GM21515 (cell line): ENCODE measurements at regions not wholly inside any gene's neighbourhood (a gene's known extent, or its start where the extent isn't known, plus 50 kb on each side); places are given as distances from the start of the nearest gene placed in this dataset.

Experiments
- ATAC-seq: cut with Tn5 transposase; IDR thresholded peaks from one replicate; pipeline ENCODE4 v1.9.1; 2021; ENCODE audit not compliant: unreplicated experiment

DNA sequence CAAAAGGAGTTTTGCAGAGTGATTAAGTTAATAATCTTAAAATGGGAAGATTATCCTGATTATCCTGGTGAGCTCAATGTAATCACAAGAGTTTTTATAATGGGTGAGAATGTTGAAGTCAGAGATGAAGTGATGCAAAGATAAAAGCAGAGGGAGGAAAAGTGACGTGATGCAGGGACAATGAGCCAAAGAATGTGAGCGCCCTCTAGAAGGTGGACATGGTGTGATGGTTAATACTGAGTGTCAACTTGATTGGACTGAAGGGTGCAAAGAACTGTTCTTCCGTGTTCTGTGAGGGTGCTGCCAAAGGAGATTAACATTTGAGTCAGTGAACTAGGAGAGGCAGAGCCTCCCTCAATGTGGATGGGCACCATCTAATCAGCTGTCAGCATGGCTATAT lies 569.6 kb upstream of the AGTR1 start:
- ATAC-seq: no peak

DNA sequence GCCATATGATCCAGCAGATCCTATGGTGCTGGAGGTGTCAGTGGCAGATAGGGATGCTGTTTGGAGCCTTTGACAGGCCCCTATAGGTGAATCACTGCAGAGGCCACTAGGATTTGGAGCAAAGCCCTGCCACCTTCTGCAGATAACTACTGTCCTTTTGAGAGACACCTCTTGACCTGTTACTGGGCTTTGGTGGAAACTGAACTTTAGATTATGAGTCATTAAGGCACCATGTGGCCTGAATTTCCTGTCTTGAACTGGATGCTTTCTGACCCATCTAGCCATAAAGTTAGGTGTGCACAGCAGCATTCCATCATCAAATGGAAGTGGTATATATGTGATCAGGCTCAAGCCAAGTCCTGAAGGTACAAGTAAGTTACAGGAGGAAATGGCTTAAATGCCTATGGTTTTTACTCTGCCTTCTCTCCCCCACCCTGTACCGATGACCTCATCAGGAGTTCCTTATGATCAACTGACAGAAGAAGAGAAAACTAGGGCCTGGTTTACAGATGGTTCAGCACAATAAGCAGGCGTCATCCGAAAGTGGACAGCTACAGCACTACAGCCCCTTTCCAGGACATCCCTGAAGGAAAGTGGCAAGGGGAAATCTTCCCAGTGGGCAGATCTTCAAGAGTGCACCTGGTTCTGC lies 565.6 kb upstream of the AGTR1 start:
- ATAC-seq: no peak

DNA sequence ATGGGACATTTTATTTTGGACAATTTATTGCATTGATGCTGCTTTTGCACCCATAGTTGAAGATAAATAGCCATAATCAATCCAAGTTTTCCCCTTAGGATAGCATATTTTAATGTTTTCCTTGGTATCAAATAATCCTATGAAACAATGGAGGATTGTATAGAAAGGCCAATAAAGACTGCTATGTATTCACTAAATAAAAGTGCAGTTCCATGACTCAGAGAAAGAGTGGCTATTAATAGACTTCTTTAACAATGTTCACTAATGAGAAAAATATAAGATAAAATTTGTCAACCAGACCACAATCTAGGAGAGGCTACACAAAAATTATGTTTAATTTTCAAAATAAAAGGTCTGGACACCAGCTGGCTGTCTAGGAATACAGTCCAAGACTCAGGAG lies 560.9 kb upstream of the AGTR1 start:
- ATAC-seq: no peak

DNA sequence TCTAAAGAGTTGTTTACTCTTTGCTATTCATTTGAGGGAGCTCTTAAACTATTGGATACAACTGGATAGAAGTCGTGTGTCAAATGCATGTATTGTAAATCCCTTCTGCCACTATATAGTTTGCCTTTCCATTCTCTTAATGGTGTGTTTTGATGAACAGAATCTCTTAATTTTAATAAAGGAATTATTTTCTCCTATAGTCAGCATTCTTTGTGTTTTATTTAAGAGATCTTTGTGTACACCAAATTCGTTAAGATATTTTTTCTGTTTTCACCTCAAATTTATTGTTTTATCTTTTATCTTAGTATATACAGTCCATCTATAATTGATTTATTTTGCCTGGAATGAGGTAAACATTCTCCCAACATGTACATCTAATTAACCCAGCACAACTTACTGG lies 551.5 kb upstream of the AGTR1 start:
- no peak for ATAC-seq

DNA sequence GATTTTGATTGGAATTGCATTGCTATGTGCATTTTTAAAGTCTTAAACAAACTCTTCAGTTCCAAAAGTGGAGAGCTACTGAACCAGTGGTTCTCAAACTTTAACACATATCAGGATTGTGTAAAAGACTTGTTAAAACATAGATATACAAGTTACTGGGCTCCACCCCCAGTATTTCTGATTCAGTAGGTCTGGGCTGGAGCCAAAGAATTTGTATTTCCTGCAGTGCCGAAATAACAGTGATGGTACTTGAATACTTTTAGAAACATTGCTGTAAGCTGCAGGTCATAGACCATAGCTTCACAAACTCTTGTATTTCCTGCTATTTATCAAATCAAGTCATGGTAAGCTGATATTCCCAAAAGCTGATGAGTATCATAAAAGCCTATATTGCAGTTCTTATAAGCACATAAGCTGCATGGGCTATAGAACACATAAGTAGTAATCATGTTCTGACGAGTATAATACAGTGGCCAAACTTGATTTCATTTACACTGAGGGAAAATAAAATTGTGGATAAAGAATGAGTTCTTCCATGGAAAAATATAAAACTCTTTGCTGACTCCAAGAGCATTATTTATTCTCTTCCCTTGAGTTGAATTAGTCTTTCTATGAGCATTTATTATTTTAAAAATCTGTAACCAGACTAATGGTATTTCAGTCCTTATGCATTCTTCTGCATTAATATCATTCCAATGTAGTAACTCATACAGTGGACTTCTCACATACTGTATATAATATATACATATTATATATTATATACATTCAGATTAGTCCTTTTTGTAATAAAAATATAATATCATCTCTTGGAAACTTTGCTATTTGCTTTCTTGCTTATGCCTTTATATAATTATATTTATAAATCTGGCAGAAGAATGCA lies 550.5 kb upstream of the AGTR1 start:
- no peak for ATAC-seq

DNA sequence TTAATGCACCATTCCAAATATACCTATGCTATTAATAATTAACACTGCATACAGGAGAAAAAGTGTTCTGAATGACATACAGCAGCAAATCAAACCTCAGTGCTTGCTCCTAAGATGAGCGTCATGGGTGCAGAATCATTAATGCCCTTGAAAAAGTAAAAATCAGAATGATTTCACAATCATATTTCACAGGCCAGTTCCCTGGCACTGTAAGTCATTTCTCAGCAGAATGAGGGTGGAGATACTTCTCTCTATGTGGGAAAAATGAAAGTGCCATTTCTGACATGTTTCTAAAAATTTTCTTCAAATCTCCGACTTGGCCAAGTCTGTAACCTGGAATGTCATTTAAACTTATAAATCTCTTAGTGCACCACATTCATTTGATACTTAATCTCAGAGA lies 549.8 kb upstream of the AGTR1 start:
- ATAC-seq: no peak

DNA sequence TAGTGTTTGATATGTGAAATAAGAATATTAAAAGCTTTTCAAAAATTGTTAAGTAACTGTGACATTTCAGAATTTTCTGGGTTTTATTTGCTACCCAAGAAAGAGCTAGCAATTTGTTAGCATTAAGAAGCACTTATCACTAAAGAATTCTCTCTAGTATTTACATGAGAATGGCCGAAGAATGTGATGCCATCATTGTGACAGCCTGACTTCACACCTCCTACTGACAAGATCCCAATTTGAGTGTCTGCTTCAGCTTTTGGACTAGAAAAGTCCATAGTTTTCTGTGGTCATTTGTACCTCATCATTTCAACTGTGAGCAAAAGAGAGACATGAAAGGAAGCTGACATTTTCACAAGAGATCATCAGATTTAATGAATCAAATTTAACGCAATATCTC lies 548.1 kb upstream of the AGTR1 start:
- ATAC-seq: no peak

DNA sequence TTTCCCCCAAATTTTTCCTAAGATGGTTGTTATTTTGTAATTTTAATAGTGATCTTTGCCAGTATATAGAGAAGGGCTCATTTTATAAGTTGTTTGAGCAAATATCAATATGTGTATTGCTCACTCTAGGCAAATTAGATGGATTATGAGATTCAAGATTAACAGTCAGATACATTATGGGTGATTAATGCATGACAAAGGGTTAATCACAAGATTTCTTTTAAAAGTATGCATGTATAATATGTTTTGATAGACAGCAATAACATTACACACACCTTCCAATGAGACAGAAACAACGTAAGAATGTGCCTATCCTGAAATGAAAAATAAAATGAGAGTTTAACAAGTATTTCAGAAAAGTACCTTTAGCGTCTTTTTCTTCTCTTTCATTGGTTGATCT lies 547.6 kb upstream of the AGTR1 start:
- ATAC-seq: no peak

DNA sequence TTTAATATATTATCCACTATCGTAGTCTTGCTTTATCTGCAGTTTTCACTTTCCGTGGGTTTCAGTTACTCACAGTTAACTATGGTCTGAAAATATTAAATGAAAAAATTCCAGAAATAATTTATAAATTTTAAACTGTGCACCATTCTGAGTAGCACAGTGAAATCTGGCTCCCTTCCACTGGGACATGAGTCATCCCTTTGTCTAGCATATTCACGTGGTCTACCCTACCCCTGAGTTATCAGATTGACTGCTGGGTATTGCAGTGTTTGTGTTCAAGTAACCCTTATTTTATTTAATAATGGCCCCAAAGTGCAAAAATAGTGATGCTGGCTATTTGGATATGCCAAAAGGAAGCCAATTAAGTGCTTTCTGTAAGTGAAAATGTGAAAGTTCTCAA lies 539.5 kb upstream of the AGTR1 start:
- ATAC-seq: no peak

DNA sequence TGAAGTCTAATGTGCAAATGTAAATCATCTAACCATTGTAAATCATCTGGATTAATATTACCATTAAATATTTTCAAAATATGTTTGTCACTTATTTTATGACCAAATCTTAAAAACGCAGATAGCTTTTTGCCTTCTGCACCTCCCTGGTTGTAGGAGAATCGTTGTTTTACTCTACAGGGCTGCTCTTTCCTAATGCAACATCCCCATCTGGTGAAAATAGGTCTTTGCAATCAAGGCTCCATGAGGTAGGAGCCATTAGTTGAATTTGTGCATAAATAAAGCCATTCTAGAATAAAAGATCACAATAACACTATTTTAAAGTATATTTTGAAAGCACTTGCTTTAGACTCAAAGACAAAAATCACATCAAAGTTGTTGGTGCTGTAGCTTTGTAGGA lies 535.6 kb upstream of the AGTR1 start:
- no peak for ATAC-seq

DNA sequence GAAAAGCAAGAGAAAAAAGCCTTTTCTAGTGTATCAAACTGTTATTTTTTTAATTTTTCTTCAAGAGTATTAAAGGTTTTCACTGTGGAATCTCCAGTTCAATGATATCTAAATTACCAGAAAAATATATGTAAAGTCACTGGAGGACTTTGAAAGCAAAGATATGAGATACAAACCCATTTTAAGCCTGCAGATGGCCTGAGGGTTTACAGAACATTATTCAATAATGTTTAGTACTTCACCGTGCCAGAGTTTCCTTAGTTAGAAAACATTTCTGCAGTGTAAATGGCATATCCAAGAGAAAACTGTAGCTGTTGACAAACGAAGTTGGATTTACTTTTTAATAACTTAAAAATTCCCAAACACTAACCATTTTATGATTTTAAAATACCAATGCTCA lies 529.4 kb upstream of the AGTR1 start:
- ATAC-seq: no peak

DNA sequence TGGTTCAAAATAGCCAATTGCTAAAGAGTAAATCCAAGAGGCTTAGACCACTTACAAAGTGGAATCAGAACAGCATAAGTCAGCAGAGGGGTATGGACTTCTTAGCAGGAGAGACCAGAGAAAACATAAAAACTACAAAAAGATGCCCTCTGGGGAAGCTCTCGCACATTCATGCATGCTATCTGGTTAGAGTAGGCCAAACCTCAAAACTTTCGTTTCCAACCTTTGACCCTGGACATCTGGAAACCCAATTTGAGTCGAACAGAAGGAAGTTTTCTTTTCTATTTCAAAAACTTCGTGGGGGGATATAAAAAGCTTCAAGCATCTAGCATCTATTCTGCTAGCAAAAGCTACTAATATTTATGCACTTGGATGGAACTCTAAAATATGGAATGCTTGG lies 523.9 kb upstream of the AGTR1 start:
- ATAC-seq: no peak

DNA sequence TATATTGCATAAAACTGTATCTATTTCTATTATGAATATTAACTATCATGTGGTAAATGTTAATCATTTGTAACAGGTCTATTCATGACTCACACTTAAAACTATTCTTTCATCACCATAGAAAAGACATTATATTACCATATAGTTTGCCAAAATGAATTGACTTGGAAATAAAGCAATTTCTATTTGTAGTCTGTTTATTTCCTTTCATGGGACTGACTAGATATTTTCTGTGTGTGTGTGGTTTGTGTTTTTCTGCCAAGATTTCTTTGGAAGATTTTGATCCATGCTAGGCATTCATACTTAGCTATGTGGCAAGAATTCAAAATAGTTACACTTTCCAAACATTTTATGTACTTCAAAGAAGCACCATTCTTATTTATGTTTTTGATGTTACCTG lies 522.5 kb upstream of the AGTR1 start:
- no peak for ATAC-seq

DNA sequence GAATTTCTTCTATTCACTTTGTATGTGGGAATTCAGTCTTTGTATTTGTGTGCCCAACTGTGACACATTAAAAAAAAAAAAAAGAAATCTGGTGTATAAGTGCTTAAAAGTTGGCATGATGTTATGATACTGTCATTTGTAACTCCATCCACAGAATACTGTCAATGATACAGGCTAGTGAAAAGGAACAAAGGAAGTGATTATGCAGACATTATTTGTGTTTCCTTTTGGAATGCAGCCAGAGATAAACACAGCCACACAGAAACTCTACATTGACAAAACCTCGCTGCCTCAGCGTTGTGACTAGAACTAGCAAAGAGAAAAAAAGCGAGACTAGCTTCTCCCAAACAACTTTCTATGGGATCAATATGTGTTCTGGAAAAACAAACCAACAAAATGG lies 519.2 kb upstream of the AGTR1 start:
- no peak for ATAC-seq

DNA sequence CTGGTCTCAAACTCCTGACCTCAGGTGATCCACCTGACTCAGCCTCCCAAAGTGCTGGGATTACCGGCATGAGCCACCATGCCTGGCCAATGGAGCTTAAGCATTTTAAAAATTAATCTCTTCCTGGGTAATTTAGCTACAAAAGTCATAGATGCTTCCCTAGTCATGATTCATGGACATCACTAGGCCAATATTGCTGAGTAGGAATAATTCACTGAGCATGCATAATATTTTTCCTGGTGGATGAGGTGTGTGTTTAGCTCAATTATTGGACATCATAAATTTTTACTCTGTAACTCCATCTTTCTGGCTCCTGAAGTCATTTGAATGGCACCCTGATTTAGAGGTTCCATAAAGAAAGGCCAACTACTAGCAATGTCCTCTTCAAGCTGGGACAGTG lies 512.9 kb upstream of the AGTR1 start:
- ATAC-seq: no peak

DNA sequence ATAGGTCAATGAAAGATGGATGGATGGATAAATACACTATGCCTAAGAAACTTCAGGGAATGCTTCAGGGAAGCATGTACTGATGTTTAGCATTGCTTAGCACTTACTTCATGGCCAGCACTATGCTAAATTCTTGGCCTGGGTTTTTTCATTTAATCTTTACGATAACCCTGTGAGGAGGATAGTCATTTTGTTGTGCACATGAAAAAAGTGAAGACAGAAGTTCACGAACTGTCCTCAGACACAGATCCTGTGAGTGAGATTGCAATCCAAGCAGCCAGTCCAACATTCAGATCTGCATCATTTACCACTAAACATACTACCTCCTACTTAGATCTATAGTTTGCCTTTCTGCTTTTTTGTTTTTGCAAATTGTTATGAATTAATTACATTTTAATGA lies 510.8 kb upstream of the AGTR1 start:
- ATAC-seq: no peak

DNA sequence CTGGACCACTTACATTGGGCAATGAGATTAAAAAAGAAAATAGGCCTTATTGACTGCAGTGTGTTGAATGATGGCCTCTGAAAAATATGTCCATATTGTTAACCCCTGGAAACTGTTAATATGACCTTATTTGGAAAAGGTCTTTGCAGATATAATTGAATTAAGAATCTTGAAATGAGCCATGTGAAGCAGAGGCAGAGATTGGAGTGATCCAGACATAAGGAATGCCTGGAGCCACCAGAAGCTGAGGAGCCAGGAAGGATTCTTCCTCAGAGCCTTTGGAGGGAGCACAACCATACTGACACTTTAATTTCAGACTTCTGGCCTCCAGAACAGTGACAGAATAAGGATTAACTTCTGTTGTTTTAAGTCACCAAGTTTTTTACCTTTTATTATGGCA lies 510.4 kb upstream of the AGTR1 start:
- ATAC-seq: no peak

DNA sequence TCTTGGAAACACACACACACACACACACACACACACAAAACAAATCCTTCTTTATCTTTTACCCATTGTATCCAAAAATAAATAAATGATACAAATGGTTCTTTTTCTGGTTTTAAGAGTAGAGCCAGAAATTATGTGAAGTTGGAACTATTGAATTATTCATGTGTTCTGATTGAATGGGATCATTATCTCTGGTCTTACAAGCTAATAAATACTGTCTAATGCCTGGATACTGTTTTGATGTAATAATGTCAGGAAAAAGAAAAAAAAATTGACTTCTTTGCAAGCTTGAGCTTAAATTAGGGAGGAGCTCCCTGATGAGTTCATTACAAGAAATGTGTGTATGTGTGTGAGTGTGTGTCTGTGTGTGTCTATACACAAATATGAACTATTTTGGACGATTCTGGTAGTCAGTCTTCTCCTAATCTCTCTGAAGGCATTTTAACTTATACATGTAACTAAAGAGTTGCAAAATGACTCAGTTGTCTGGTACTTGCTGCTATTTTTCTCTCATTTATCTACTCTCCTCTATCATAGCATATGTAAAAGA lies 507.2 kb upstream of the AGTR1 start:
- no peak for ATAC-seq

DNA sequence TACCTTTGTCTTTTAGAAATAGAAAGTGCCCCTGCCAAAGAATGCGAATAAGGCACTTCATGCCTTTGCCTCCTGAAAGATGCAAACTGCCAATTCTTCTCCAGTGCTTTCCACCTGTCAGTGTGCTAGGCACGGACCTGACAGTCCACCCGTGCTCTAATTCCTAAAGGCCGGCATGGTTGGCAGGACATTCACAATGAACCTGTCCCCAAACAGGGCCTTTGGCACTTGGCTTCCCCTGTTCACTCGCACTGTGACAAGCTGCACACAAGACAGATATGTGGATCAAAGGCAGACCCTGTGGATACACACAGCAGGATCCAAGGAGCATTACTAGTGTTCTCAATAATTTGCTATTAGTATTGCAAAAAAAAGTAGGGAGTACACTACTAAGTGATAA lies 505.7 kb upstream of the AGTR1 start:
- no peak for ATAC-seq

DNA sequence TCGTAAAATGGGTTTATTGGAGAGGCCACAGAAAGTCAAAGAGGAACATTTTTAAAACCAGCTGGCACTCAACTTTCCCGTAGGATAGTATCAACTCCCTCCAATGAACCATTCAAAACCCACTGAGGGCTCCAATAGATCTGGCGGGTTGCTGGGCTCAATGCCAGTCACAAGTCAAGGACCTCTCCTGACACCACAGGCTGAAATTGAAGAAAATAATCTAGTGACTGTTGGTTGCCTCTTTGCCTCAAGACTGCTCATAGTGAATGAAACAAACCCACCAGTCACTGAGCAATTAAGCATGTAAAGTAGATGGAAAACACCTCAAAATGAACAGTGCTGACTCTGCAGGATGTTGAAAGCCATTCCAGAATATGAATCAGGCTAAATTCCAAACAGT lies 500.6 kb upstream of the AGTR1 start:
- no peak for ATAC-seq

DNA sequence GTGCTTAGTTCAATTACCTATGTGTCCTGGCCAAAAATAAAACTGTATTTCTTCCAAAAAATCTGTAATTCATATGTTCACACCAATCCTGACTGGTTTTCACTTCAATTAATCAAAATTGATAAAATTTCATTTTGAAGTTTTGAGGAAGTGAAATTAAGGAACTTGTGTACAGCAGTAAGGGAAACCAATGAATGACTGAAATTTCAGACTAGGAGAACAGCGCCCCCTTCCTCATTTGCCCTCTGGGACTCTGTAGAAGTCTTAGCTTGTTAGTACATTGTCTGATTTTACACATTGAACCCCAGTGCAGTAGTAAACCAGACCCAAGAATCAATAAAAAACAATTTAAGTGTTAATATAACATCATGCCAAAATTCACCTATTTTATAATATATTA lies 495.3 kb upstream of the AGTR1 start:
- no peak for ATAC-seq

DNA sequence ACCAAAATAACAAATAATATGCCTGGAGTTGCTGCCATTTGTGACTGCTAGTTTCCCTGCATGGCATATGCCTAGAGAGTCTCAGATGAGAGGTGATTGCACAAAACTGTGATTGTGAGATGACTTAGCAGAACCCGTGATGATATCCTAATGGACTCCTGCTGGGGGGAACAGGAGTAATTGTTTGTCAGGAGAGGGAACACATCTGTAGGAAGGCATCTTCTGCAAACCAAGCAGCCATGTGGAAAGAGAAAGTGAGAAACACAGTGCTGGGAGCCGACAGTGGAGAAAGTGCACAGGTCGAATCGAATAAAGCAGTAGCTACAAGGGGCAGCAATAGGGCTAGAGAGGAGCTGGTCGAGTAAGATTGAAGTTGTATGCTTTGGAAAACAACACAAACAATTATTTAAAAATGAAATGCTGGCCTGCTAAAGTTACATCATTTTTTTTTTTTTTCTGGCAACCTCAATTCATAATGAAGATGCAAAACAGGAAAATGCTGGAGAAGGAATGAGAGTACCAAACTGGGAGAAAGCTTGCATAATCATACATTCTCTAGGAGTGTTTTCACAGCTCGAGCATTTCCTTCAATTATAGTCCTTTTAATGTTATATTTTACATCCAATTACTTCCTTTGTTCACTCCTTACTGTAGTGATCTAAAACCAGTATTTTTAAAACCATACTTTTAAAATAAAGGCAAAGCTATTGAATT lies 494.2 kb upstream of the AGTR1 start:
- no peak for ATAC-seq
